Psoas muscle (tissue), 7 donors: ENCODE measurements at regions not wholly inside any gene's neighbourhood (a gene's known extent, or its start where the extent isn't known, plus 50 kb on each side); places are given as distances from the start of the nearest gene placed in this dataset.

Source experiments
- ATAC-seq, 4 donors: fragments of 200-7000 bp; cut with Tn5 transposase; one replicate each; pipeline ENCODE4 v1.9.1; 2020; ENCODE audit warnings: moderate library complexity in 3 of 4, mild to moderate bottlenecking in 2 of 4
- DNase-seq, 2 donors: peaks; one replicate each; pipeline ENCODE4 v3.0.0-alpha.2; 2020
- H3K27ac ChIP-seq: fragments of 200-600 bp; one replicate; pipeline ENCODE4 v1.8.0; 2022
- H3K27me3 ChIP-seq, 3 donors: fragments of 200-600 bp in 1 of 3; one replicate each; pipeline versions ENCODE4 v1.6.1 to v1.8.0; 2013 to 2022; ENCODE audit warnings: low read length in 2 of 3, mild to moderate bottlenecking in 2 of 3, moderate library complexity in 1 of 3; ENCODE audit not compliant: insufficient read depth in 3 of 3
- H3K36me3 ChIP-seq, 2 donors: fragments of 200-600 bp in 1 of 2; one replicate each; pipeline versions ENCODE4 v1.6.1 to v1.8.0; 2013 to 2022; ENCODE audit warnings: low read depth in 1 of 2, mild to moderate bottlenecking in 1 of 2, moderate library complexity in 1 of 2; ENCODE audit not compliant: insufficient read depth in 1 of 2
- H3K4me1 ChIP-seq: fragments of 200-600 bp; one replicate; pipeline ENCODE4 v1.8.0; 2022
- H3K4me3 ChIP-seq: fragments of 200-600 bp; one replicate; pipeline ENCODE4 v1.8.0; 2022; ENCODE audit warnings: mild to moderate bottlenecking
- H3K9me3 ChIP-seq: fragments of 200-600 bp; one replicate; pipeline ENCODE4 v1.8.0; 2022
- WGBS, 3 donors: extraction: QIAGEN DNeasy Blood & Tissue Kit; methylation state at CpG; one replicate each; pipeline versions ENCODE4 v1.1.6 to v1.1.7; 2013; 5-methylcytosine and 5-hydroxymethylcytosine counted together
- intact Hi-C, 2 donors: fragments of 100-400 bp; cut with DNase I; formaldehyde crosslinking; loops; one replicate each; pipeline versions ENCODE4 v1.11.0 to v1.14.2; 2022
- TF ChIP-seq, protein P1 (sequence below): fragments of 200-600 bp; IDR thresholded peaks from one replicate; pipeline ENCODE4 v1.8.0; 2022; ENCODE audit warnings: antibody characterized with exemption
- donor health status: healthy with polysubstance abuse.
- donor health status: DM: no; HTN: no; CAD: no; lungs with moderate emphysema.
- donor health status: Bipolar disorder and iron deficiency.
- donor health status: healthy.
- donor health status: DM: yes; HTN: yes; CAD: no.
- donor health status: DM: no; HTN: no; CAD: no.
- donor health status: DM: yes; HTN: yes; CAD: no.

DNA sequence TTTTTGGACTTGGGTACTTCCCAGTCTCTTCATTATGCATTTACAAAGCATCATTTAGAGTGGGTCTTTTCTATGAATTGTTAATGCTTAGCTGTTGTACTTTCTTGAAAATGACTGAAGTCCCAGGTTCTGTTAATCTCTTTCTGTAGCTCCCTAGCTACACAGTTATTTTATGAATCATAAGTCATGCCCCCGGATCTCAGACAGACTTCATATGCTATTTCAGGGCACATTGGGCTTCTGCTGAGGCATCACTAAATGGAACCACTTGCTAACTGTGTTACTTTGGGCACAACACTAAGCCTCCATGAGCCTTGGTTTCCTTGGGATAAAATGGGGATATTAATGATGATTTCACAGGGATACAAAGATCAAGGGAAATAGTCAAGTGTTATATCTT lies 55.5 kb upstream of the RBM15 start:
- TF ChIP-seq, protein P1, sequence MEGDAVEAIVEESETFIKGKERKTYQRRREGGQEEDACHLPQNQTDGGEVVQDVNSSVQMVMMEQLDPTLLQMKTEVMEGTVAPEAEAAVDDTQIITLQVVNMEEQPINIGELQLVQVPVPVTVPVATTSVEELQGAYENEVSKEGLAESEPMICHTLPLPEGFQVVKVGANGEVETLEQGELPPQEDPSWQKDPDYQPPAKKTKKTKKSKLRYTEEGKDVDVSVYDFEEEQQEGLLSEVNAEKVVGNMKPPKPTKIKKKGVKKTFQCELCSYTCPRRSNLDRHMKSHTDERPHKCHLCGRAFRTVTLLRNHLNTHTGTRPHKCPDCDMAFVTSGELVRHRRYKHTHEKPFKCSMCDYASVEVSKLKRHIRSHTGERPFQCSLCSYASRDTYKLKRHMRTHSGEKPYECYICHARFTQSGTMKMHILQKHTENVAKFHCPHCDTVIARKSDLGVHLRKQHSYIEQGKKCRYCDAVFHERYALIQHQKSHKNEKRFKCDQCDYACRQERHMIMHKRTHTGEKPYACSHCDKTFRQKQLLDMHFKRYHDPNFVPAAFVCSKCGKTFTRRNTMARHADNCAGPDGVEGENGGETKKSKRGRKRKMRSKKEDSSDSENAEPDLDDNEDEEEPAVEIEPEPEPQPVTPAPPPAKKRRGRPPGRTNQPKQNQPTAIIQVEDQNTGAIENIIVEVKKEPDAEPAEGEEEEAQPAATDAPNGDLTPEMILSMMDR, result no peak
- WGBS, 3 donors, result 23 to 46% (median 32%) methylated on average over 1 of the region's 1 CpG

DNA sequence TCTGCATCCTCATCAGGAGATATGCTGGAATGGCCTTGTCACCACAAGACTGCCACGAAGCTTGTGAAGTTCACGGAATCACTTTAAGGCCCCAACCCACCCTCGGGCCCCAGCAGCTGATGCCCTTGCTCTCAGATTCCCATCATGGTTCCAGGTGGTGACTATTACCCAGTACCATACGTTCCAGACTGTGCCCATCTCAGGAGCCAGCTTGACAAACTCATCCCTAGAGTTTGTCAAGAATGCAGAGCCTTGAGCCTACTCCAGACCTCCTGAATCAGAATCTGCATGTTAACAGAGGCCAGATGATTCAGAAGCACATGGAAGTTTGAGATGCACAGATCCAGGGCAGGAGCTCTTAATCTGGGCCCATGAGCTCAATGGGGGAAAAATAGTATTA lies 53.9 kb upstream of the RBM15 start:
- ATAC-seq (peak; percentile 27 to 62 (median 48)), DNase-seq (no peak)
- TF ChIP-seq, protein P1, result no peak
- 60 to 78% (median 75%) methylated on average over 4 of the region's 4 CpGs for WGBS, 3 donors
- H3K4me3 ChIP-seq, result no peak overlapping the region
- H3K27ac ChIP-seq, result no peak overlapping the region
- H3K36me3 ChIP-seq, result no peaks in the 10 kb centered on the region
- H3K9me3 ChIP-seq, result no peaks in the 10 kb centered on the region
- intact Hi-C loops, result no loop called here
- peaks cover 4% of the 10 kb centered on the region for H3K4me1 ChIP-seq
- H3K27me3 ChIP-seq, result no peaks in the 10 kb centered on the region

More for the DNA sequence above, 55.5 kb upstream of the RBM15 start:
- Histone ChIP-seq H3K27me3 (no peaks in the 10 kb centered on the region), H3K27ac (peak overlapping the region; percentile 63), H3K4me1 (peaks cover 4% of the 10 kb centered on the region), H3K36me3 (no peaks in the 10 kb centered on the region), H3K9me3 (no peaks in the 10 kb centered on the region), H3K4me3 (no peak overlapping the region)
- DNase-seq, result no peak
- intact Hi-C loops, result no loop called here
- ATAC-seq, result peak in 3 of 4 donors; percentile 57 to 73 (median 71)

DNA sequence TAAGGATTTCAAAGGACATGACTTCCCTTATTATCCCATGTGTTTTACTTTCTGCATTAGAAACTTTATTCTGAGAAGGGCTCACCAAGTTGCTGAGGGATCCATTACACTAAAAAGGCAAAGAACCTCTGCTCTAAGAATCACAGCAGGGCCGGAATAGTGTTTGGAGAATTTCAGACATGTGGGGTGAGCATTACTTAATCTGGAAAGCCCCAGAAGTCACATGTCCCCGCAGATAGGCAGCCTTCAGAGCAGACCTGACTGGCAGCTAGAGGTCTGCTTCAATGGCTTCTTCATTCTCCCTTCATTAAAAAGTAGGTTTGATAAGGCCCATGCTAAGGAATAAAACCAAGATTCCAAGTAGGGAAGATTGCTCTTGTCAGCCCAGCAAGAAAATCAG lies 52.6 kb upstream of the RBM15 start:
- peaks cover 4% of the 10 kb centered on the region for H3K4me1 ChIP-seq
- 25 to 30% (median 27%) methylated on average over 2 of the region's 2 CpGs for WGBS, 3 donors
- H3K27me3 ChIP-seq, result no peaks in the 10 kb centered on the region
- H3K27ac ChIP-seq, result peak overlapping the region; percentile 33
- ATAC-seq (no peak), DNase-seq (no peak)
- H3K9me3 ChIP-seq, result no peaks in the 10 kb centered on the region
- H3K4me3 ChIP-seq, result no peak overlapping the region
- intact Hi-C loops, result no loop called here
- TF ChIP-seq, protein P1, result no peak
- no peaks in the 10 kb centered on the region for H3K36me3 ChIP-seq

DNA sequence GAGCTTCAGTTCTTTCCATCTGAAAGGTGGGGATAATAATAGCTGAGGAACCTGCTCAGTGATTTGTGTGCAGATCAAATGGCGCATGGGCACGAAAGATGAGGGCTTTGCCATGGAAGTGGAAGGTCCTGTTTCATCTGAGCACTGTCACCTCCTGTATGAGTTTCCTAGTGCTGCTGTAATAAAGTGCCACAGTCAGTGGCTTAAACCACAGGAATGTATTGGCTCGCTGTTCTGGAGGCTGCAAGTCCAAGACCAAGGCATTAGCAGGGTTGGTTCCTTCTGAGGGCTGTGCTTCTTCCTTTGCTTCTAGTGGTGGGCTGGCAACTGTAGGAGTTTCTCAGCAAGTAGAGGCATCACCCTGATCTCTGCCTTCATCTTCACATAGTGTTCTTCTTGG lies 51.1 kb upstream of the RBM15 start:
- H3K4me1 ChIP-seq, result peaks cover 4% of the 10 kb centered on the region
- 48 to 88% (median 69%) methylated on average over 3 of the region's 3 CpGs for WGBS, 3 donors
- H3K4me3 ChIP-seq, result no peak overlapping the region
- H3K27me3 ChIP-seq, result no peaks in the 10 kb centered on the region
- no peaks in the 10 kb centered on the region for H3K9me3 ChIP-seq
- TF ChIP-seq, protein P1, result no peak
- H3K27ac ChIP-seq, result peak overlapping the region; percentile 50
- DNase-seq, result no peak
- intact Hi-C loops, result no loop called here
- no peaks in the 10 kb centered on the region for H3K36me3 ChIP-seq
- ATAC-seq, result peak; percentile 50 to 75 (median 66)
